GM23338 (cell line): ENCODE measurements at regions not wholly inside any gene's neighbourhood (a gene's known extent, or its start where the extent isn't known, plus 50 kb on each side); places are given as distances from the start of the nearest gene placed in this dataset.

Experiments
- ATAC-seq: fragments of 200-7000 bp; cut with Tn5 transposase; 3 replicates; pipeline ENCODE4 v1.9.1; 2020
- DNase-seq: peaks from one replicate; pipeline ENCODE4 v3.0.0-alpha.2; 2015; ENCODE audit warnings: low spot score
- H2AFZ ChIP-seq: fragments of 200-600 bp; sonication (generic); 2 replicates; pipeline ENCODE4 v1.8.0; 2016; ENCODE audit warnings: antibody characterized with exemption, mild to moderate bottlenecking, moderate library complexity
- H3F3A ChIP-seq: fragments of 200-600 bp; sonication (generic); replicated peaks from 2 replicates; pipeline ENCODE4 v1.8.0; 2017; ENCODE audit warnings: antibody characterized with exemption, mixed run types, low read depth
- H3K27ac ChIP-seq: fragments of 200-600 bp; sonication (generic); 2 replicates; pipeline ENCODE4 v1.6.1; 2016; ENCODE audit warnings: low read depth
- H3K27me3 ChIP-seq: fragments of 200-600 bp; sonication (generic); 2 replicates; pipeline ENCODE4 v1.8.0; 2016; ENCODE audit warnings: mild to moderate bottlenecking, mixed run types, moderate library complexity; ENCODE audit not compliant: insufficient read depth
- H3K36me3 ChIP-seq: fragments of 200-600 bp; sonication (generic); 2 replicates; pipeline ENCODE4 v1.8.0; 2016; ENCODE audit warnings: mild to moderate bottlenecking; ENCODE audit not compliant: insufficient read depth
- H3K4me1 ChIP-seq: fragments of 200-600 bp; sonication (generic); 2 replicates; pipeline ENCODE4 v1.8.0; 2016; ENCODE audit warnings: mild to moderate bottlenecking, moderate library complexity; ENCODE audit not compliant: insufficient read depth
- H3K4me2 ChIP-seq: fragments of 200-600 bp; sonication (generic); 2 replicates; pipeline ENCODE4 v1.7.1; 2017; ENCODE audit warnings: mixed run types
- H3K4me3 ChIP-seq: fragments of 200-600 bp; sonication (generic); 2 replicates; pipeline ENCODE4 v1.6.1; 2016; ENCODE audit warnings: mixed run types
- H3K79me2 ChIP-seq: fragments of 200-600 bp; sonication (generic); replicated peaks from 2 replicates; pipeline ENCODE4 v1.8.0; 2017; ENCODE audit warnings: mild to moderate bottlenecking; ENCODE audit not compliant: insufficient read depth
- H3K9me2 ChIP-seq: fragments of 200-600 bp; sonication (generic); 2 replicates; pipeline ENCODE4 v1.8.0; 2017; ENCODE audit not compliant: insufficient read depth
- H4K20me1 ChIP-seq: fragments of 200-600 bp; sonication (generic); replicated peaks from 2 replicates; pipeline ENCODE4 v1.8.0; 2017; ENCODE audit warnings: mild to moderate bottlenecking; ENCODE audit not compliant: insufficient read depth
- H3K27ac Mint-ChIP-seq: 2 replicates; pipeline ENCODE4 v1.8.0; 2020; ENCODE audit warnings: inconsistent platforms, mild to moderate bottlenecking, moderate library complexity, mixed read lengths
- H3K27me3 Mint-ChIP-seq: 3 replicates; pipeline ENCODE4 v1.8.0; 2022; ENCODE audit warnings: low read depth, mild to moderate bottlenecking, moderate library complexity, mixed read lengths, inconsistent platforms; ENCODE audit not compliant: insufficient read depth, poor library complexity
- H3K36me3 Mint-ChIP-seq: 3 replicates; pipeline ENCODE4 v1.8.0; 2021; ENCODE audit warnings: low read depth, mild to moderate bottlenecking, inconsistent platforms, moderate library complexity, mixed read lengths
- H3K4me1 Mint-ChIP-seq: 3 replicates; pipeline ENCODE4 v1.8.0; 2020; ENCODE audit warnings: mild to moderate bottlenecking, inconsistent platforms, mixed read lengths
- H3K4me3 Mint-ChIP-seq: 3 replicates; pipeline ENCODE4 v1.8.0; 2021; ENCODE audit warnings: moderate library complexity, mild to moderate bottlenecking, inconsistent platforms, mixed read lengths
- H3K9me3 Mint-ChIP-seq: 3 replicates; pipeline ENCODE4 v1.8.0; 2020; ENCODE audit warnings: moderate library complexity, mild to moderate bottlenecking, inconsistent platforms, mixed read lengths
- CREB1 ChIP-seq: fragments of 250-450 bp; sonication (Bioruptor Pico); IDR thresholded peaks from 2 replicates; pipeline ENCODE4 v1.5.0; 2020; ENCODE audit warnings: low read depth, mild to moderate bottlenecking, moderate library complexity
- EZH2 ChIP-seq: fragments of 200-600 bp; sonication (generic); IDR thresholded peaks from one replicate; pipeline ENCODE4 v1.8.0; 2017; ENCODE audit warnings: antibody characterized with exemption, mild to moderate bottlenecking, low read depth; ENCODE audit not compliant: unreplicated experiment
- EZH2phosphoT487 ChIP-seq: fragments of 200-600 bp; sonication (generic); IDR thresholded peaks from one replicate; pipeline ENCODE4 v1.8.1; 2018; ENCODE audit warnings: antibody characterized with exemption; ENCODE audit not compliant: unreplicated experiment
- STAT1 ChIP-seq: IDR thresholded peaks from one replicate; pipeline ENCODE4 v1.6.1; 2016; ENCODE audit warnings: antibody characterized with exemption; ENCODE audit not compliant: unreplicated experiment
- ZNF114 ChIP-seq: fragments of 250-450 bp; sonication (Bioruptor Pico); IDR thresholded peaks from 2 replicates; pipeline ENCODE4 v1.5.0; 2020; ENCODE audit warnings: mild to moderate bottlenecking, moderate library complexity
- ZNF331 ChIP-seq: fragments of 250-450 bp; sonication (Bioruptor Pico); IDR thresholded peaks from 2 replicates; pipeline ENCODE4 v1.5.0; 2020; ENCODE audit warnings: low read depth, mild to moderate bottlenecking, moderate library complexity
- TF ChIP-seq, protein P1 (sequence below), 2 experiments: fragments of 200-600 bp in 1 of 2; sonication (generic) in 1 of 2; conservative IDR thresholded peaks; 2 replicates each; pipeline versions ENCODE4 v1.5.1 to v1.6.1; 2016 to 2017; ENCODE audit warnings: antibody characterized with exemption in 2 of 2, low read depth in 2 of 2, mild to moderate bottlenecking in 2 of 2, moderate library complexity in 1 of 2
- TF ChIP-seq, protein P2 (sequence below): IDR thresholded peaks from 2 replicates; pipeline ENCODE4 v1.6.1; 2016; ENCODE audit warnings: antibody characterized with exemption
- TF ChIP-seq, protein P3 (sequence below): IDR thresholded peaks from one replicate; pipeline ENCODE4 v1.6.1; 2018; ENCODE audit warnings: antibody characterized with exemption; ENCODE audit not compliant: unreplicated experiment
- TF ChIP-seq, protein P4 (sequence below): fragments of 250-450 bp; sonication (Bioruptor Pico); IDR thresholded peaks from 2 replicates; pipeline ENCODE4 v1.5.0; 2020; ENCODE audit warnings: mild to moderate bottlenecking, moderate library complexity

DNA sequence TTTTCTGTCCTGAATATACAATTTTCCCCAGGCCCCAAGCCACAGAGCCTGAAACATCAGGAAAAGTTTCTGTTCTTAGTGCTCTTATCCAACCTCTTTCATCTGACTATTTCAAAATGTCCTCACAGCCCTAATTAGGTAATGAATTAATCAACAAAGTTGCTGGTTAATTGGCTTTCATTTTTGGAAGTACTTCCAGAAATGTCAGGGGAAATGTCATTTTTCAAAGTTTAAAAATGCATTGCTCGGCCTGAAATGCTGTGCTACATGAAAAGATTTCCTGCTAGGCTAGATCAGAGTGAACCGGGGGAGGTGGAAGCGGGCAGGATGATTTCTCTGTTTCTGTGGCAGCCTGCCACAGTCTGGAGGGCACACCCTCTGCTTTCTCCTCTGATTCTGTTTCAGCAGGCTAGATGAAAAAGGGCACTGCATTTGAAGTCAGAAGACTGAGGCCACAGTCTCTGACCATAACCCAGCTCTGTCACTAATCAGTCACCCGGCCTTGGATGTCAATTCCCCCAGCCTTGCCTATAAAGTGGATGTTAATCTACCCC is 55.9 kb upstream of the BARX1 start (continued):
- TF ChIP-seq, protein P1, sequence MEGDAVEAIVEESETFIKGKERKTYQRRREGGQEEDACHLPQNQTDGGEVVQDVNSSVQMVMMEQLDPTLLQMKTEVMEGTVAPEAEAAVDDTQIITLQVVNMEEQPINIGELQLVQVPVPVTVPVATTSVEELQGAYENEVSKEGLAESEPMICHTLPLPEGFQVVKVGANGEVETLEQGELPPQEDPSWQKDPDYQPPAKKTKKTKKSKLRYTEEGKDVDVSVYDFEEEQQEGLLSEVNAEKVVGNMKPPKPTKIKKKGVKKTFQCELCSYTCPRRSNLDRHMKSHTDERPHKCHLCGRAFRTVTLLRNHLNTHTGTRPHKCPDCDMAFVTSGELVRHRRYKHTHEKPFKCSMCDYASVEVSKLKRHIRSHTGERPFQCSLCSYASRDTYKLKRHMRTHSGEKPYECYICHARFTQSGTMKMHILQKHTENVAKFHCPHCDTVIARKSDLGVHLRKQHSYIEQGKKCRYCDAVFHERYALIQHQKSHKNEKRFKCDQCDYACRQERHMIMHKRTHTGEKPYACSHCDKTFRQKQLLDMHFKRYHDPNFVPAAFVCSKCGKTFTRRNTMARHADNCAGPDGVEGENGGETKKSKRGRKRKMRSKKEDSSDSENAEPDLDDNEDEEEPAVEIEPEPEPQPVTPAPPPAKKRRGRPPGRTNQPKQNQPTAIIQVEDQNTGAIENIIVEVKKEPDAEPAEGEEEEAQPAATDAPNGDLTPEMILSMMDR (conservative IDR thresholded peaks at IDR 0.05; ENCODE audit: low read depth in 2 of 2) = no peak
- TF ChIP-seq CREB1 (CRISPR knock-in tag) (no peak), EZH2 (no peak)
- TF ChIP-seq, protein P2, sequence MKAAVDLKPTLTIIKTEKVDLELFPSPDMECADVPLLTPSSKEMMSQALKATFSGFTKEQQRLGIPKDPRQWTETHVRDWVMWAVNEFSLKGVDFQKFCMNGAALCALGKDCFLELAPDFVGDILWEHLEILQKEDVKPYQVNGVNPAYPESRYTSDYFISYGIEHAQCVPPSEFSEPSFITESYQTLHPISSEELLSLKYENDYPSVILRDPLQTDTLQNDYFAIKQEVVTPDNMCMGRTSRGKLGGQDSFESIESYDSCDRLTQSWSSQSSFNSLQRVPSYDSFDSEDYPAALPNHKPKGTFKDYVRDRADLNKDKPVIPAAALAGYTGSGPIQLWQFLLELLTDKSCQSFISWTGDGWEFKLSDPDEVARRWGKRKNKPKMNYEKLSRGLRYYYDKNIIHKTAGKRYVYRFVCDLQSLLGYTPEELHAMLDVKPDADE = no peak

DNA sequence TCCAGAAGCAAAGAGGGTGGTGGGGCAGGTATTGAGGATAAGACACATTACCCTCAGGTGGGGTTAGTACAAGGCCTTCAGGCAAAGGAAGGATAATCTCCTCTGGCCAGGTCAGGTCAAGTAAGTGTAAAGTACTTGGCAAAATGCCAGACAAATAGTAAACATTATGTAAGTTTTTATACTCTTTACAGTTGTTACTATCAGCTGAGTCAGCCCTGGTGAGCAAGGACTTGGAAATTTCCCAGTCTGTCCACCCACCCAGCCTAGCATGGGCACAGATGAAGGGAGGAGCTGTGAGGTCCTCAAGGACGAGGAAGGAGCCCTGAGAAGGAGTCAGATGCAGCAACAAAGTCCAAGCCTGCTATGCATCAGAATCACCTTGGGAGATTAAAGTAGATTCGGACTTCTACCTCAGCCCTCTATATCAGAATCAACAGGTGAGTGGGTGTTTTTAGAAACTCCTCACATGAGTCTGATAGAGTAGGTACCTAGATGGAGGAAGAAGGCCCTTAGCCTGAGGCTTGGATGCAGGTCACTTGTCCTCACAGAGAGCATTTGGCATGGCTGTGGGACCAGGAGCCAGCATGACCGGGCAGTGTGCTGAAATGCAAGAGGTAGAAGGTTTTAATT is 50.2 kb upstream of the BARX1 start:
- H3K4me3 ChIP-seq = no peak overlapping the region
- H3F3A ChIP-seq = no peaks in the 10 kb centered on the region
- H3K4me2 ChIP-seq = no peak overlapping the region
- no peak overlapping the region for H3K27ac ChIP-seq
- H4K20me1 ChIP-seq = no peaks in the 10 kb centered on the region
- DNase-seq (no peak), ATAC-seq (no peak)
- no peaks in the 10 kb centered on the region for H3K27me3 ChIP-seq
- H3K79me2 ChIP-seq = no peaks in the 10 kb centered on the region
- Mint-ChIP-seq H3K36me3 (no peaks in the 10 kb centered on the region), H3K27me3 (peaks cover 8% of the 10 kb centered on the region), H3K27ac (no peak overlapping the region), H3K4me1 (peaks cover 4% of the 10 kb centered on the region; the same call in 2 of the 3 replicates), H3K9me3 (no peaks in the 10 kb centered on the region), H3K4me3 (no peak overlapping the region)
- H3K4me1 ChIP-seq = no peaks in the 10 kb centered on the region
- no peaks in the 10 kb centered on the region for H3K36me3 ChIP-seq
- H2AFZ ChIP-seq = no peak overlapping the region
- no peaks in the 10 kb centered on the region for H3K9me2 ChIP-seq
- TF ChIP-seq EZH2phosphoT487 (no peak), ZNF114 (CRISPR knock-in tag) (no peak), CREB1 (CRISPR knock-in tag) (no peak), ZNF331 (CRISPR knock-in tag) (no peak), STAT1 (no peak)
- TF ChIP-seq, protein P3, sequence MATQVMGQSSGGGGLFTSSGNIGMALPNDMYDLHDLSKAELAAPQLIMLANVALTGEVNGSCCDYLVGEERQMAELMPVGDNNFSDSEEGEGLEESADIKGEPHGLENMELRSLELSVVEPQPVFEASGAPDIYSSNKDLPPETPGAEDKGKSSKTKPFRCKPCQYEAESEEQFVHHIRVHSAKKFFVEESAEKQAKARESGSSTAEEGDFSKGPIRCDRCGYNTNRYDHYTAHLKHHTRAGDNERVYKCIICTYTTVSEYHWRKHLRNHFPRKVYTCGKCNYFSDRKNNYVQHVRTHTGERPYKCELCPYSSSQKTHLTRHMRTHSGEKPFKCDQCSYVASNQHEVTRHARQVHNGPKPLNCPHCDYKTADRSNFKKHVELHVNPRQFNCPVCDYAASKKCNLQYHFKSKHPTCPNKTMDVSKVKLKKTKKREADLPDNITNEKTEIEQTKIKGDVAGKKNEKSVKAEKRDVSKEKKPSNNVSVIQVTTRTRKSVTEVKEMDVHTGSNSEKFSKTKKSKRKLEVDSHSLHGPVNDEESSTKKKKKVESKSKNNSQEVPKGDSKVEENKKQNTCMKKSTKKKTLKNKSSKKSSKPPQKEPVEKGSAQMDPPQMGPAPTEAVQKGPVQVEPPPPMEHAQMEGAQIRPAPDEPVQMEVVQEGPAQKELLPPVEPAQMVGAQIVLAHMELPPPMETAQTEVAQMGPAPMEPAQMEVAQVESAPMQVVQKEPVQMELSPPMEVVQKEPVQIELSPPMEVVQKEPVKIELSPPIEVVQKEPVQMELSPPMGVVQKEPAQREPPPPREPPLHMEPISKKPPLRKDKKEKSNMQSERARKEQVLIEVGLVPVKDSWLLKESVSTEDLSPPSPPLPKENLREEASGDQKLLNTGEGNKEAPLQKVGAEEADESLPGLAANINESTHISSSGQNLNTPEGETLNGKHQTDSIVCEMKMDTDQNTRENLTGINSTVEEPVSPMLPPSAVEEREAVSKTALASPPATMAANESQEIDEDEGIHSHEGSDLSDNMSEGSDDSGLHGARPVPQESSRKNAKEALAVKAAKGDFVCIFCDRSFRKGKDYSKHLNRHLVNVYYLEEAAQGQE = no peak
- TF ChIP-seq, protein P2 = no peak
- TF ChIP-seq, protein P4, sequence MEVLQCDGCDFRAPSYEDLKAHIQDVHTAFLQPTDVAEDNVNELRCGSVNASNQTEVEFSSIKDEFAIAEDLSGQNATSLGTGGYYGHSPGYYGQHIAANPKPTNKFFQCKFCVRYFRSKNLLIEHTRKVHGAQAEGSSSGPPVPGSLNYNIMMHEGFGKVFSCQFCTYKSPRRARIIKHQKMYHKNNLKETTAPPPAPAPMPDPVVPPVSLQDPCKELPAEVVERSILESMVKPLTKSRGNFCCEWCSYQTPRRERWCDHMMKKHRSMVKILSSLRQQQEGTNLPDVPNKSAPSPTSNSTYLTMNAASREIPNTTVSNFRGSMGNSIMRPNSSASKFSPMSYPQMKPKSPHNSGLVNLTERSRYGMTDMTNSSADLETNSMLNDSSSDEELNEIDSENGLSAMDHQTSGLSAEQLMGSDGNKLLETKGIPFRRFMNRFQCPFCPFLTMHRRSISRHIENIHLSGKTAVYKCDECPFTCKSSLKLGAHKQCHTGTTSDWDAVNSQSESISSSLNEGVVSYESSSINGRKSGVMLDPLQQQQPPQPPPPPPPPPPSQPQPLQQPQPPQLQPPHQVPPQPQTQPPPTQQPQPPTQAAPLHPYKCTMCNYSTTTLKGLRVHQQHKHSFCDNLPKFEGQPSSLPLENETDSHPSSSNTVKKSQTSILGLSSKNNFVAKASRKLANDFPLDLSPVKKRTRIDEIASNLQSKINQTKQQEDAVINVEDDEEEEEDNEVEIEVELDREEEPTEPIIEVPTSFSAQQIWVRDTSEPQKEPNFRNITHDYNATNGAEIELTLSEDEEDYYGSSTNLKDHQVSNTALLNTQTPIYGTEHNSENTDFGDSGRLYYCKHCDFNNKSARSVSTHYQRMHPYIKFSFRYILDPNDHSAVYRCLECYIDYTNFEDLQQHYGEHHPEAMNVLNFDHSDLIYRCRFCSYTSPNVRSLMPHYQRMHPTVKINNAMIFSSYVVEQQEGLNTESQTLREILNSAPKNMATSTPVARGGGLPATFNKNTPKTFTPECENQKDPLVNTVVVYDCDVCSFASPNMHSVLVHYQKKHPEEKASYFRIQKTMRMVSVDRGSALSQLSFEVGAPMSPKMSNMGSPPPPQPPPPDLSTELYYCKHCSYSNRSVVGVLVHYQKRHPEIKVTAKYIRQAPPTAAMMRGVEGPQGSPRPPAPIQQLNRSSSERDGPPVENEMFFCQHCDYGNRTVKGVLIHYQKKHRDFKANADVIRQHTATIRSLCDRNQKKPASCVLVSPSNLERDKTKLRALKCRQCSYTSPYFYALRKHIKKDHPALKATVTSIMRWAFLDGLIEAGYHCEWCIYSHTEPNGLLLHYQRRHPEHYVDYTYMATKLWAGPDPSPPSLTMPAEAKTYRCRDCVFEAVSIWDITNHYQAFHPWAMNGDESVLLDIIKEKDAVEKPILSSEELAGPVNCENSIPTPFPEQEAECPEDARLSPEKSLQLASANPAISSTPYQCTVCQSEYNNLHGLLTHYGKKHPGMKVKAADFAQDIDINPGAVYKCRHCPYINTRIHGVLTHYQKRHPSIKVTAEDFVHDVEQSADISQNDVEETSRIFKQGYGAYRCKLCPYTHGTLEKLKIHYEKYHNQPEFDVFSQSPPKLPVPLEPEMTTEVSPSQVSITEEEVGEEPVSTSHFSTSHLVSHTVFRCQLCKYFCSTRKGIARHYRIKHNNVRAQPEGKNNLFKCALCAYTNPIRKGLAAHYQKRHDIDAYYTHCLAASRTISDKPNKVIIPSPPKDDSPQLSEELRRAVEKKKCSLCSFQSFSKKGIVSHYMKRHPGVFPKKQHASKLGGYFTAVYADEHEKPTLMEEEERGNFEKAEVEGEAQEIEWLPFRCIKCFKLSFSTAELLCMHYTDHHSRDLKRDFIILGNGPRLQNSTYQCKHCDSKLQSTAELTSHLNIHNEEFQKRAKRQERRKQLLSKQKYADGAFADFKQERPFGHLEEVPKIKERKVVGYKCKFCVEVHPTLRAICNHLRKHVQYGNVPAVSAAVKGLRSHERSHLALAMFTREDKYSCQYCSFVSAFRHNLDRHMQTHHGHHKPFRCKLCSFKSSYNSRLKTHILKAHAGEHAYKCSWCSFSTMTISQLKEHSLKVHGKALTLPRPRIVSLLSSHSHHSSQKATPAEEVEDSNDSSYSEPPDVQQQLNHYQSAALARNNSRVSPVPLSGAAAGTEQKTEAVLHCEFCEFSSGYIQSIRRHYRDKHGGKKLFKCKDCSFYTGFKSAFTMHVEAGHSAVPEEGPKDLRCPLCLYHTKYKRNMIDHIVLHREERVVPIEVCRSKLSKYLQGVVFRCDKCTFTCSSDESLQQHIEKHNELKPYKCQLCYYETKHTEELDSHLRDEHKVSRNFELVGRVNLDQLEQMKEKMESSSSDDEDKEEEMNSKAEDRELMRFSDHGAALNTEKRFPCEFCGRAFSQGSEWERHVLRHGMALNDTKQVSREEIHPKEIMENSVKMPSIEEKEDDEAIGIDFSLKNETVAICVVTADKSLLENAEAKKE (CRISPR knock-in tag) = no peak
